Coronary artery (tissue), 2 donors: ENCODE measurements at regions not wholly inside any gene's neighbourhood (a gene's known extent, or its start where the extent isn't known, plus 50 kb on each side); places are given as distances from the start of the nearest gene placed in this dataset.

Experiments used
- DNase-seq: peaks from one replicate; pipeline ENCODE4 v3.0.0-alpha.2; 2017; ENCODE audit warnings: low spot score
- H3K27ac ChIP-seq, 2 donors: fragments of 200-600 bp; sonication (generic); one replicate each; pipeline ENCODE4 v1.5.1; 2016 to 2019
- H3K4me3 ChIP-seq: fragments of 200-600 bp; sonication (generic); 2 replicates; pipeline ENCODE4 v1.5.1; 2016; ENCODE audit warnings: mild to moderate bottlenecking, moderate library complexity
- TF ChIP-seq, protein P1 (sequence below): fragments of 200-600 bp; sonication (generic); IDR thresholded peaks from one replicate; pipeline ENCODE4 v1.5.1; 2019; ENCODE audit warnings: antibody characterized with exemption

DNA sequence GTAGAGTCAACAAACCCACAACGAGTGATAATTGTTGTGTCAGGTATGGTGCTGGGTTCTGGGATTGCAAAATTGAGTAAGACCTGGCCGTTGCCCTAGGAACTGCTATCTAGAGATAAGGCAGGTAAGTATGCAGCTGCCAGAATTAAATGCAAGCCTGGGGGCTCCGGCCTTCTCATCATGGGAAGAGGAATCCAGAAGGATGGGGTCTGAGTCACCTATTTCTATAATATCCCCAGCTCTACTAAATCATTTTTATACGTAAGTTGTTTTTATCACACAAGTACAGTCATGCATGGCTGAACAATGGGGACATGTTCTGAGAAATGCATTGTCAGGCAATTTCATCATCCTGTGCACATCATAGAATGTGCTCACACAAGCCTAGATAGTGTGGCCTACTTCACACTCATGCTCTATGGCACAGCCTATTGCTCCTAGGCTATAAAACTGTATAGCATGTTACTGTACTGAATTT lies 203.0 kb downstream of the KLF5 start:
- Histone ChIP-seq H3K27ac (no peak overlapping the region), H3K4me3 (no peak overlapping the region)
- DNase-seq, result no peak
- TF ChIP-seq, protein P1, sequence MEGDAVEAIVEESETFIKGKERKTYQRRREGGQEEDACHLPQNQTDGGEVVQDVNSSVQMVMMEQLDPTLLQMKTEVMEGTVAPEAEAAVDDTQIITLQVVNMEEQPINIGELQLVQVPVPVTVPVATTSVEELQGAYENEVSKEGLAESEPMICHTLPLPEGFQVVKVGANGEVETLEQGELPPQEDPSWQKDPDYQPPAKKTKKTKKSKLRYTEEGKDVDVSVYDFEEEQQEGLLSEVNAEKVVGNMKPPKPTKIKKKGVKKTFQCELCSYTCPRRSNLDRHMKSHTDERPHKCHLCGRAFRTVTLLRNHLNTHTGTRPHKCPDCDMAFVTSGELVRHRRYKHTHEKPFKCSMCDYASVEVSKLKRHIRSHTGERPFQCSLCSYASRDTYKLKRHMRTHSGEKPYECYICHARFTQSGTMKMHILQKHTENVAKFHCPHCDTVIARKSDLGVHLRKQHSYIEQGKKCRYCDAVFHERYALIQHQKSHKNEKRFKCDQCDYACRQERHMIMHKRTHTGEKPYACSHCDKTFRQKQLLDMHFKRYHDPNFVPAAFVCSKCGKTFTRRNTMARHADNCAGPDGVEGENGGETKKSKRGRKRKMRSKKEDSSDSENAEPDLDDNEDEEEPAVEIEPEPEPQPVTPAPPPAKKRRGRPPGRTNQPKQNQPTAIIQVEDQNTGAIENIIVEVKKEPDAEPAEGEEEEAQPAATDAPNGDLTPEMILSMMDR, result no peak

DNA sequence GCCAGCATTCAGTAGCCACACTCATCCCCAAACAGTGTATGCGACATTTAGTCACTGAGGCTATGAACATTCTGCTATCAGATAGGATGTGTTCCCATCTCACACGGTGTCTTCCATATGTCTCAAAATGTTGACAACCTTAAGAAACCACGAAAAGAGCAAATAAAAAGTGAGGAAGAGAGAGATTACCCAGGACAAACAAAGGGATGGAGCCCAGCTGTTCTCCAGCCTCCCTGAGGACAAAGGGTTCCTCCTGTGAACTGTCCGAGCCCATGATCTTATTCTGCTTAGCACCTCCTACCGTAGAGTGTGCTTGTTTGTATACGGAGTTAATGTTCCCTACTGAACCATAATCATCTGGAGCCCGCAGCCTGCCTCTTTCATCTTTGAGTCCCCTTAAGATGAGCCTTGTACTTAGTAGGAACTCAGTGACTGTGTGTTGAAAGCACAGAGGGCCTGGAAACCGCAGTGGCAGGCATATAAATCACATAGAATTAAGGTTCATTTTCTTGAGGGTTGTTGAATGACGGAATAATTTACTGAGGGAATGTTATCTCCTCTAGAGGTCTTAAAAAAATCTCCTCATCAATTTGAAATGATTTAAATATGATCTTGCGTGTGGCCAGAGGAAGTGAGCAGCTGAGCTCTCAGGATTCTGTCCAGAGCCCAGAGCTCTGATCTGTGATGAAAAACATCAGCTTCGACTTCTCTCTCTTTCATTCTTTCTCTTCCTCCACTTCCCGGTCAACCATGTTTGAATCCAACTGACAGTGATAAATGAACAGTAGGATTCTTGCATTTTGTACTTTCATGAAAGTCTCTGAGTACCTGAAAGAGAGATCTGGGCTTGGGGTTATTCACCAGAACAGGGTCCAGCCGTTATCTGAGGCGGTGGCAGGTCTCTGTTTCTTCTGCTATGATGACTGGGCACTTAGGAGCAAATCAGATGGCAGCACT lies 200.5 kb downstream of the KLF5 start:
- TF ChIP-seq, protein P1, result no peak
- DNase-seq, result no peak
- no peak overlapping the region for H3K27ac ChIP-seq

GRCh38 chr13:73258406-73258805 lies 199.6 kb downstream of the KLF5 start:
- DNase-seq, result no peak
- TF ChIP-seq, protein P1, result no peak
- H3K4me3 ChIP-seq, result no peak overlapping the region
- H3K27ac ChIP-seq, result no peak overlapping the region

More for the DNA sequence above, 200.5 kb downstream of the KLF5 start:
- no peak overlapping the region for H3K4me3 ChIP-seq

DNA sequence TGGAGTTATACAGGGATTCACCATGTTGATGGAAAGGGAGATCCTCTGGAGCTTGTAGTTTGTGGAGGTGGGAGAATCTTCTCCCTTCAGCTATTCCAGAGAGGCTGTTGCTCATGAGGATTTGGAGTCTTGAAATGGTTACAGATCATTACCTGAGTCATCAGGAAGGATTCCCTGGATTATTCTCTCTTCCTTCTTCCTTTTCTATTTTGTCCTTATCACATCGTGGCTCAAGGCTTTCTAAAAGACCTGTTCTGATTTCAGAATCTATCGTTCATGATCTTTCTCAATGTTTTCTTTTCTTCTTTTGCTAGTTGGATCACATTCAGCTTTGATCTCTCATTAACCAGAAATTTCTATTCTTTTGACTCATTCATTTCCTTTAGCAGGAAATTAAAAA lies 196.0 kb downstream of the KLF5 start:
- no peak for DNase-seq
- Histone ChIP-seq H3K27ac (no peak overlapping the region), H3K4me3 (no peak overlapping the region)
- TF ChIP-seq, protein P1, result no peak

DNA sequence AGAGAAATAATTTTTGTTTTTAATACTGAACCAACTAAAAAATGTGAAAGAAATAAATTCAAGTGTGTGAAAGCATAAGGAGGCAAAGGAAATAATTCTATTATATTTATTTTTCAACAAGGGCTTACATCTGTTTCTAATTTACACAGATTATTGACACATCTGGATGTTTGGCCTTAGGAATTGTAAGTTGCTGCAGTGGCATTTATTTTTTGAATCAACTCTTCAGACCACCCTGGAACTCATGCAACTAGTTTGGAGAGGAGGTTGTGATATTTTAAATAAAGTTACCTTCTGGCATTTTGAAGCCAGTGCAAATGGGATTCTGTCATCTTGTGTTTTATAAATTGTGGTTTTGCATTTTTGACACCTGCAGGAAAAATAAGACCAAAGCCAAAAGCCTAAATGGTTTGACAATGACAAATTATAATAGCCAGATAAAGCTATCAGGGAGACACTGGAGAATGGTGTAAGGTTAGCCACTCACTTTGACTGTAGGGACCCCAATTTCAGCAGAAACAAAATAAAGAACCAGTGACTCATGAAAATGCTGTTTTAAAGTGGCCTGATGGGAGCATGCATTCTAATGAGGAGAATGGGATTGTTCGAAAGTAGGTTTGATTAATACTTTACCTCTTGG lies 192.9 kb downstream of the KLF5 start:
- Histone ChIP-seq H3K27ac (no peak overlapping the region), H3K4me3 (no peak overlapping the region)
- DNase-seq, result no peak
- TF ChIP-seq, protein P1, result no peak

DNA sequence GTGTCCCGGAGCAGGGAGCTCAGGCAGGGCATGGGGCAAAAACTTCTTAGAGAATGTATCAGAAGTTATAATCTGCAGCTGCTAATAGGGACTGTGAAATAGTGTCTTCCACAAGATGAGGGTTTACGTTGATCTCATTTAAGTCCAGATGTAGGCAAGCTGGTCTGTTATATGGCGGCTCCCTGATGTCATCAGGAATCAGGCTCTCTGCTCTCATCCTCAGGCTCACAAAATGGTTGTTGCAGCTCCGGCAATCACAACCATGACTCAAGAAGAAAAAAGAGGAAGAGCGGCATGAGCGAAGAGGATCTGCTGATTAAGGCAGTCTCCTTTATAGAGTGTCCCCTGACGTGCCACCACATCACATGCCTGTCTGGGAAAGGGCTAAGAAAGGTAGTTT lies 191.3 kb downstream of the KLF5 start:
- no peak overlapping the region for H3K27ac ChIP-seq
- no peak for DNase-seq
- TF ChIP-seq, protein P1, result no peak
- H3K4me3 ChIP-seq, result no peak overlapping the region
